Spleen (tissue), 11 donors: ENCODE measurements at regions not wholly inside any gene's neighbourhood (a gene's known extent, or its start where the extent isn't known, plus 50 kb on each side); places are given as distances from the start of the nearest gene placed in this dataset.

Source experiments
- DNase-seq: peaks from one replicate; pipeline ENCODE4 v3.0.0-alpha.2; 2020
- H3K27ac ChIP-seq, 8 donors: fragments of 200-600 bp; sonication (generic) in 7 of 8; 1 replicate in 4 of 8; 2 replicates in 4 of 8; pipeline versions ENCODE4 v1.5.0 to v1.8.0; 2016 to 2021; ENCODE audit warnings: inconsistent platforms in 4 of 8, mild to moderate bottlenecking in 4 of 8, moderate library complexity in 1 of 8
- H3K27me3 ChIP-seq, 7 donors: fragments of 200-600 bp; sonication (generic) in 6 of 7; replicated peaks in 1 of 7; 1 replicate in 4 of 7; 2 replicates in 3 of 7; pipeline versions ENCODE4 v1.5.0 to v1.8.0; 2016 to 2021; ENCODE audit warnings: inconsistent platforms in 3 of 7, mild to moderate bottlenecking in 1 of 7
- H3K36me3 ChIP-seq, 6 donors: fragments of 200-600 bp; sonication (generic) in 5 of 6; 1 replicate in 4 of 6; 2 replicates in 2 of 6; pipeline versions ENCODE4 v1.5.0 to v1.8.0; 2016 to 2021; ENCODE audit warnings: inconsistent platforms in 2 of 6
- H3K4me1 ChIP-seq, 6 donors: fragments of 200-600 bp; sonication (generic) in 5 of 6; 1 replicate in 3 of 6; 2 replicates in 3 of 6; pipeline versions ENCODE4 v1.5.0 to v1.8.0; 2016 to 2021; ENCODE audit warnings: inconsistent platforms in 3 of 6
- H3K4me3 ChIP-seq, 8 donors: fragments of 200-600 bp; sonication (generic) in 7 of 8; 1 replicate in 4 of 8; 2 replicates in 4 of 8; pipeline versions ENCODE4 v1.5.0 to v1.8.0; 2016 to 2021; ENCODE audit warnings: inconsistent platforms in 4 of 8, mild to moderate bottlenecking in 4 of 8, moderate library complexity in 2 of 8
- H3K9me3 ChIP-seq, 8 donors: fragments of 200-600 bp; sonication (generic) in 7 of 8; 1 replicate in 4 of 8; 2 replicates in 4 of 8; pipeline versions ENCODE4 v1.5.0 to v1.8.0; 2016 to 2021; ENCODE audit warnings: inconsistent platforms in 4 of 8
- POLR2A ChIP-seq, 3 donors: fragments of 450-650 bp; IDR thresholded peaks; one replicate each; pipeline ENCODE4 v1.5.1; 2017; ENCODE audit warnings: antibody characterized with exemption in 3 of 3, mild to moderate bottlenecking in 1 of 3
- POLR2AphosphoS5 ChIP-seq, 3 donors: sonication (generic); formaldehyde crosslinking; IDR thresholded peaks; one replicate each; pipeline ENCODE4 v1.5.1; 2017; ENCODE audit warnings: antibody characterized with exemption in 3 of 3
- WGBS, 5 donors: extraction: QIAGEN DNeasy Blood & Tissue Kit in 3 of 5; methylation state at CpG; one replicate each; pipeline versions ENCODE4 v1.1.5 to v1.1.7; 2013 to 2018; 5-methylcytosine and 5-hydroxymethylcytosine counted together
- intact Hi-C: fragments of 100-400 bp; cut with DNase I; formaldehyde crosslinking; loops from one replicate; pipeline ENCODE4 v1.15.0; 2023; ENCODE audit warnings: low total_unique reads
- TF ChIP-seq, protein P1 (sequence below), 11 experiments: fragments of 200-600 bp in 7 of 11; fragments of 450-650 bp in 4 of 11; sonication (generic) in 4 of 11; IDR thresholded peaks in 8 of 11; conservative IDR thresholded peaks in 3 of 11; 1 replicate in 7 of 11; 2 replicates in 4 of 11; pipeline versions ENCODE4 v1.4.0 to v1.8.0; 2016 to 2021; ENCODE audit warnings: antibody characterized with exemption in 11 of 11, inconsistent platforms in 4 of 11, mild to moderate bottlenecking in 1 of 11
- donor health status: healthy with polysubstance abuse.
- donor health status: DM: no; HTN: no; CAD: no; lungs with moderate emphysema.
- donor health status: DM: no; HTN: no; CAD: no.
- donor health status: Bipolar disorder and iron deficiency.
- donor health status: healthy.
- donor health status: DM: no; HTN: no; CAD: no.
- donor health status: DM: yes; HTN: yes; CAD: no.

DNA sequence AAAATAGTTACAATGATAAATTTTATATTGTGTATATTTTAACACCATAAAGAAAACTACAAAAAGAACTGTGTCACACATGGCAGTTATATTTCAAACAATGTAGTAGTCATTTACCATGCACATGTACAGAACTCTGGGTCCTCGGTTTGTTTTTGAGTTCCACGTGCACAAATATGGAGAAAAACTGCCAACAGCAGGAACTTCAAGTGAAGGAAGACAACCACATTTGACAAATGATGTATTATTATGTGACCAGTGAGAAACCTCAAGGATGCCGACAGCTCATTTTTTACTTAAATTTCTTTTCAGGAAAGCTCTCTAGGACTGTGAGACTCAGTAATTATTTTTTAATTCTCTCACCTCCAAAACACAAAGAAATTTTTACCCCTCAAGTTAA is 244.2 kb upstream of the USP15 start:
- no peaks in the 10 kb centered on the region for H3K4me1 ChIP-seq
- no peaks in the 10 kb centered on the region for H3K27me3 ChIP-seq
- intact Hi-C loops: no loop called here
- no peak overlapping the region for H3K27ac ChIP-seq
- no peak overlapping the region for H3K4me3 ChIP-seq
- no peak for TF ChIP-seq POLR2A (IDR thresholded peaks at IDR 0.05)
- TF ChIP-seq, protein P1, sequence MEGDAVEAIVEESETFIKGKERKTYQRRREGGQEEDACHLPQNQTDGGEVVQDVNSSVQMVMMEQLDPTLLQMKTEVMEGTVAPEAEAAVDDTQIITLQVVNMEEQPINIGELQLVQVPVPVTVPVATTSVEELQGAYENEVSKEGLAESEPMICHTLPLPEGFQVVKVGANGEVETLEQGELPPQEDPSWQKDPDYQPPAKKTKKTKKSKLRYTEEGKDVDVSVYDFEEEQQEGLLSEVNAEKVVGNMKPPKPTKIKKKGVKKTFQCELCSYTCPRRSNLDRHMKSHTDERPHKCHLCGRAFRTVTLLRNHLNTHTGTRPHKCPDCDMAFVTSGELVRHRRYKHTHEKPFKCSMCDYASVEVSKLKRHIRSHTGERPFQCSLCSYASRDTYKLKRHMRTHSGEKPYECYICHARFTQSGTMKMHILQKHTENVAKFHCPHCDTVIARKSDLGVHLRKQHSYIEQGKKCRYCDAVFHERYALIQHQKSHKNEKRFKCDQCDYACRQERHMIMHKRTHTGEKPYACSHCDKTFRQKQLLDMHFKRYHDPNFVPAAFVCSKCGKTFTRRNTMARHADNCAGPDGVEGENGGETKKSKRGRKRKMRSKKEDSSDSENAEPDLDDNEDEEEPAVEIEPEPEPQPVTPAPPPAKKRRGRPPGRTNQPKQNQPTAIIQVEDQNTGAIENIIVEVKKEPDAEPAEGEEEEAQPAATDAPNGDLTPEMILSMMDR (IDR thresholded peaks at IDR 0.05 in 8 of 11, conservative IDR thresholded peaks at IDR 0.05 in 3 of 11): no peak
- TF ChIP-seq POLR2AphosphoS5 (IDR thresholded peaks at IDR 0.05): no peak
- no peaks in the 10 kb centered on the region for H3K36me3 ChIP-seq
- H3K9me3 ChIP-seq: no peaks in the 10 kb centered on the region
- 18 to 30% (median 24%) methylated on average over 3 of the region's 3 CpGs for WGBS, 5 donors
- DNase-seq: no peak

DNA sequence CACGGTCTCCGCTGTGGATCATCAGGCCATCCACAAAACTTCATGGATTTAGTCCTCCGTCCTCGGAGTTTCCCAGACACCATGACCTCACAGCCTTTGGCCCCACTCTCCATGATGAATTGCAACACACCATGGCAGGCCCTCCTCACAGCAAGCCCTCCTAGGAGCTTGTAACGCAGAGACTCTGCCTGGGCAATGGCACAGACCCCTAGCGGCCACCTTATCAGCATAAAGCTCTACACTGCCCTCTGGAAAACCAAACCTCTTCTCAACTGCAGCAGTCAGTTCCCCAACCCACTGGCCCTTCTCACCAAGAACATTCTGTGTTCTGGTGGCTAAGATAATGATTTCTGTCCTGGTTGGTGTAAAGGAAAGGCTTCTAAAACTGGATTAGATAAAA is 238.4 kb upstream of the USP15 start:
- no peaks in the 10 kb centered on the region for H3K27me3 ChIP-seq
- H3K27ac ChIP-seq: no peak overlapping the region
- WGBS, 5 donors: 84 to 93% (median 91%) methylated on average over 6 of the region's 6 CpGs
- H3K4me3 ChIP-seq: no peak overlapping the region
- no peaks in the 10 kb centered on the region for H3K4me1 ChIP-seq
- H3K36me3 ChIP-seq: no peaks in the 10 kb centered on the region
- TF ChIP-seq, protein P1 (IDR thresholded peaks at IDR 0.05 in 8 of 11, conservative IDR thresholded peaks at IDR 0.05 in 3 of 11): no peak
- TF ChIP-seq POLR2AphosphoS5 (IDR thresholded peaks at IDR 0.05) (no peak), POLR2A (IDR thresholded peaks at IDR 0.05) (no peak)
- intact Hi-C loops: no loop called here
- H3K9me3 ChIP-seq: no peaks in the 10 kb centered on the region
- DNase-seq: no peak

DNA sequence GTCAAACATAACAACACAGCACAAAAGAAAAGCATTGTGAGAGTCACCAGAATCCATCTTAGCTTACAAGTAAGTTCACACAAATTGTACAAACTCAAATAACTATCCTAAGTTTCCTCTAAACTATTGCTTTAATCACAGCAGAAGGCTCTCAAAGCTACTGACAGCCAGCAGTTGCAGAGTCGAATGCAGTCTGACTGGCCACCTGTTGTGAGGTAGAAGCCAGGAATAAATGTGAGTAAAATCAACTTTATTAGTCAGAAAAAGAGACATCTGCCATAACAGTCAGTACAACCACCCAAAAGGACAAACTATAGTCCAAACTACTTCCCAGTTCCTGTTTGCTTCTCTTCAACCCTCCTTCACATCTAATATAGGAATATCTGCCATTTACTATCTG is 231.7 kb upstream of the USP15 start:
- 72 to 86% (median 80%) methylated on average over 1 of the region's 1 CpG for WGBS, 5 donors
- Histone ChIP-seq H3K27ac (no peak overlapping the region), H3K4me1 (no peaks in the 10 kb centered on the region), H3K9me3 (no peaks in the 10 kb centered on the region), H3K36me3 (no peaks in the 10 kb centered on the region), H3K4me3 (no peak overlapping the region), H3K27me3 (no peaks in the 10 kb centered on the region)
- TF ChIP-seq, protein P1 (IDR thresholded peaks at IDR 0.05 in 8 of 11, conservative IDR thresholded peaks at IDR 0.05 in 3 of 11): no peak
- TF ChIP-seq POLR2AphosphoS5 (IDR thresholded peaks at IDR 0.05): no peak
- intact Hi-C loops: no loop called here
- DNase-seq: no peak

DNA sequence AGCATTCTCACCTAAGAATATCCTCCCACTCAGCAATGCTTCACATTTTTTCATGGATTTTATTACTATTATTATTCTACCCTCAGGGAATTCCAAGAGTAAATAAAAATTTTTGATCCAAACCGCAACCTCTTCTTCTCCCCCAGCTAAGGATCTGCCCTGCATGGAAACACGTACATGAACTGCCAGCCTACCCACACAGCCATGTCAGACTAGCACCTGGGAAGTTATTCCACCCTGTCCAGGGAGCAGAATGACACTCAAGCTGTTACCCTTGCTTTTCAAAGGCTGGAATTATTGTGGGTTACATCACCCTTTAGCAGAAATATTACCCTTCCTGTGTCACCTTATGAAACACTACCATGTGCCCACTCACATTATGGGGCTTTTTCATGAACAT is 227.3 kb upstream of the USP15 start:
- DNase-seq: no peak
- TF ChIP-seq, protein P1 (IDR thresholded peaks at IDR 0.05 in 8 of 11, conservative IDR thresholded peaks at IDR 0.05 in 3 of 11): no peak
- no peak for TF ChIP-seq POLR2A (IDR thresholded peaks at IDR 0.05)
- TF ChIP-seq POLR2AphosphoS5 (IDR thresholded peaks at IDR 0.05): no peak
- H3K4me1 ChIP-seq: no peaks in the 10 kb centered on the region
- intact Hi-C loops: no loop called here
- H3K9me3 ChIP-seq: no peaks in the 10 kb centered on the region
- no peak overlapping the region for H3K4me3 ChIP-seq
- H3K27me3 ChIP-seq: no peaks in the 10 kb centered on the region
- 75 to 94% (median 83%) methylated on average over 2 of the region's 2 CpGs for WGBS, 5 donors
- no peak overlapping the region for H3K27ac ChIP-seq
- H3K36me3 ChIP-seq: no peaks in the 10 kb centered on the region
